HG03196 (cell line): ENCODE measurements at regions not wholly inside any gene's neighbourhood (a gene's known extent, or its start where the extent isn't known, plus 50 kb on each side); places are given as distances from the start of the nearest gene placed in this dataset.

Experiments used
- ATAC-seq: cut with Tn5 transposase; IDR thresholded peaks from one replicate; pipeline ENCODE4 v1.9.1; 2021; ENCODE audit not compliant: unreplicated experiment

DNA sequence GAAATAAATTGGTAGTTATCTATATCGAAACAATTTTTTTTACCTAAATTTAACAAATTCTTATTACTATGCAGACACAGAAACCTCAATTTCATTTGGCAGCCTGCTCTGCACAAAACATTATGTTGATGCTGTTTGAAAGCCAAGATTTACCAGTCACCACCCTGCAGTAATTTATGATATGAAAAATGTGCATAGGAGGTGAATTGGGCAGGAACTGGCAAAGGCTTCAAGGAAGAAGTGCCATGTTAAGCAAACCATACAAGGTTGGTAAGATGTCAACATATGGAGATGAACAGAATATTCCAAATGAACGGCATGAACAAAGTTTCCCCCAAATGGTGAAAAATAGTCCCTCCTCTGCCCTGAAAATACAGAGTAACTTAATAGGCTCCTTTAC, 54.2 kb upstream of the TAB2 start:
- ATAC-seq = no peak

GRCh38 chr6:149264629-149265028, 52.9 kb upstream of the TAB2 start:
- ATAC-seq = no peak

GRCh38 chr6:149265945-149266344, 51.6 kb upstream of the TAB2 start:
- no peak for ATAC-seq

- peak; percentile 50 for ATAC-seq
Observed at GRCh38 chr6:149266659-149267058, 50.9 kb upstream of the TAB2 start.

DNA sequence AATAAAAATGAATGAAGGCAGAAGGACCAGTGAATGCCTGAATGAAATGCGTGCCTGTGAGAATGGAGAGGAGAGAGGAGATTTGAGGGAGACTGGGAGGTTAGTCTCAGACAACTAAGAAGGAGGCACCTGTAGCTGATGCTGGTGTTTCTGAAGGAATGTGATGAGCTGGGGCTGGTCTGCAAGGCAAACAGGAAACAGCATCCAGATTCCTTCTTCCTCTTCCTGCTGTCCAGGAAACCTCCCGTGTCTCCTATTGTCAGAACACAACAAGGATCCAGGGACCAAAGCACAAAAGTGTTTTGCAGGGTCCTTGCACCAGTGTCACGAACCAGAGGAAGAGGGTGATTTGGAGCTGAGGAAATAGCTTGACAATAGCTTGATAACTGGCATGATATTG, 50.4 kb upstream of the TAB2 start:
- ATAC-seq = no peak

GRCh38 chr6:149267513-149268043, 49.9 kb upstream of the TAB2 start:
- ATAC-seq = no peak
